ENCODE measurements at regions not wholly inside any gene's neighbourhood (a gene's known extent, or its start where the extent isn't known, plus 50 kb on each side); places are given as distances from the start of the nearest gene placed in this dataset.

DNA sequence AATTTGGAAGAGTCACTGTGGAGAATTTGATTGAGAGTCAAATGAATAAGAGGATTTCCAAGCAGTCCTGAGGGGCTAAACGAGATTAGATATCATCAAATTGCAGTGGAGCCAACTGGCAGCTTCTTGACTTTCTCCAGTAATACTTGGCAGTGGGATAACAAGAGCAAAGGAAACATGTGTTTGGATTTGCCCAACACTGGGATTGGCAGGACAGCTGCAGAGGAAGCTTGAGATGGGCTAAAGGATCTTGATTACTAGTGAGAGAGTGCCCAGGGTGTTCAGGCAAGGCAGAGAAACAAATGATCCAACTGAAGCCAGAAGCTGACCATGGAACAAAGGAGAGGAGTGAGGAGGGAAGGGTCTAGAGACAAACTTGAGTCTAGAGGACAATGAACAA lies 356.0 kb upstream of the ISL1 start:
- H3K27ac Mint-ChIP-seq = no peak overlapping the region
- peaks cover 3 to 17% of the 10 kb centered on the region in 2 donors for H3K9me3 Mint-ChIP-seq
- H3K36me3 Mint-ChIP-seq (ENCODE audit: insufficient read depth in 2 of 2) = no peaks in the 10 kb centered on the region
- DNase-seq (no peak), ATAC-seq (replicated peaks in 1 of 2) (no peak)
- H3K4me1 Mint-ChIP-seq (ENCODE audit: low read depth) = no peaks in the 10 kb centered on the region
- H3K27me3 Mint-ChIP-seq (ENCODE audit: low read depth) = no peaks in the 10 kb centered on the region
- H3K4me3 Mint-ChIP-seq = no peak overlapping the region

DNA sequence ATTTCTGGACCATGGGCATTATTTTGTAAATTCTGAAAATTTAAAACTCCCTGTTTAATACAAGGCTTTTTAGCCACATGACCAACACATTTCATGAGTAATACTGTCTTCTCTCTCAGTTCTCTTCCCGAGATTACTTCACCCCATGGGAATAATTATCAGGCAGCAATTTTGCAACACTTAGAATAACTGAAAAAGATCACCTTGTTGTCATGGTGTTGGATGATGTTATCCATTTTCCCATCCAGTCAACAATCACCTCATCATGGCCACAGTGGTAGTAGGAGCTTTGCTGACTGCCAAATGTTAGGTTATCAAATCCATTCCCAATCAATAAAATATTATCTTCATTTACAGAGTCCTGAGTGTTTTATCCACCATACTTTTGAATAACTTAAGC lies 354.9 kb upstream of the ISL1 start:
- ATAC-seq (replicated peaks in 1 of 2) = no peak
- H3K27me3 Mint-ChIP-seq (ENCODE audit: low read depth) = no peaks in the 10 kb centered on the region
- DNase-seq = no peak
- no peak overlapping the region for H3K4me3 Mint-ChIP-seq
- H3K9me3 Mint-ChIP-seq = peaks cover 3 to 17% of the 10 kb centered on the region in 2 donors
- H3K36me3 Mint-ChIP-seq (ENCODE audit: insufficient read depth in 2 of 2) = no peaks in the 10 kb centered on the region
- no peak overlapping the region for H3K27ac Mint-ChIP-seq
- H3K4me1 Mint-ChIP-seq (ENCODE audit: low read depth) = no peaks in the 10 kb centered on the region

DNA sequence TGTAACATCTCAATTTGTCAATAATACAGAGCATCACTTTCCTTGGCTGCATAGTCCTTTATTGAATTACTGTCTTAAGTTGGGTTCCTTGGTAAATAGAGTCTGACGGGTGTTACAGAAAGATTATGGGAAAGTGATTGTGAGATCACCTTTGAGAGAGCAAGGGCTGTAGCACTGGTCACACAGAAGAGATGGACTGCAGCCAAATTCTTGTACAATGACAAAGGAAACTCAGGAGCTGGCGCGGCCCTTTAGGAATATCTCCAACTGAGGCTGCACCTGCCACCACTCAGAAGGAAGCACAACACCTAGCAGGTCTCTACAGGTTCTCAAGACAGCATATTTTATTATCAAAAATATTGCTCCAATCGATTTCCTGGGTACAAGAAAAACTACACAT lies 350.0 kb upstream of the ISL1 start:
- no peaks in the 10 kb centered on the region for H3K27me3 Mint-ChIP-seq (ENCODE audit: low read depth)
- H3K9me3 Mint-ChIP-seq = peaks cover 0 to 5% of the 10 kb centered on the region in 2 donors
- no peak for DNase-seq
- no peak overlapping the region for H3K27ac Mint-ChIP-seq
- no peak overlapping the region for H3K4me3 Mint-ChIP-seq
- ATAC-seq (replicated peaks in 1 of 2) = no peak
- H3K4me1 Mint-ChIP-seq (ENCODE audit: low read depth) = no peaks in the 10 kb centered on the region
- H3K36me3 Mint-ChIP-seq (ENCODE audit: insufficient read depth in 2 of 2) = no peaks in the 10 kb centered on the region

DNA sequence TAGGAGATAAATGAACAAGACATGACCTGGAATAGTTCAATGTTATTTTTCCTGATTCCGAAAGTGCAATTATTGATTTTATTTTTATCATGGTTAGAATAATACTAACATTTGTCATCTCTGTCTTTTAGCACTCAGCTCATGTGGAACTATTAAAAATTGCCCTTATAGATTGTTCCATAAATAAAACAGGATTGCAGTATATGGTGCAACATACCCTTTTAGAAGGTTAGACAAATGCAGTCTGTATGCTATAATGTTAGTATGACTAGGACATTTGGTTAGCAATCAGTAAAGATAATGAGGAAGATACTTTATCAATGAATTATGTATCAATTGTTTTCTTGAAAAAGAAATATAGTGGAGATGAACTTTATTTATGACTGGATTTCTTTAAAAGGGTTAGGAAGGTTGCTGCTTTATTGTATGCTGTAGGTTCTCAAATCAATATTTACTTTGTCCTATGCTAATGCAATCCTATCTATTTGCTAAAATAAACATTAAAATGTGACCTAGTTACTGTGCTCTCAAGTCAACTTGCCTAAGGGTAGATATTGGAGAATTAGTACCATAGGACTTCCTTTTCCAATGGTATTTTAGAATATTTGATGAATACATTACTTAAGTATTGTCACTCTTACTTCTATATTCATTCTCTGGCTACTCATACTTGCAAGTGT lies 348.9 kb upstream of the ISL1 start:
- DNase-seq = no peak
- Mint-ChIP-seq H3K36me3 (ENCODE audit: insufficient read depth in 2 of 2) (no peaks in the 10 kb centered on the region), H3K27ac (no peak overlapping the region), H3K9me3 (peaks cover 0 to 5% of the 10 kb centered on the region in 2 donors), H3K4me3 (no peak overlapping the region), H3K27me3 (ENCODE audit: low read depth) (no peaks in the 10 kb centered on the region), H3K4me1 (ENCODE audit: low read depth) (no peaks in the 10 kb centered on the region)
- ATAC-seq (replicated peaks in 1 of 2) = no peak

DNA sequence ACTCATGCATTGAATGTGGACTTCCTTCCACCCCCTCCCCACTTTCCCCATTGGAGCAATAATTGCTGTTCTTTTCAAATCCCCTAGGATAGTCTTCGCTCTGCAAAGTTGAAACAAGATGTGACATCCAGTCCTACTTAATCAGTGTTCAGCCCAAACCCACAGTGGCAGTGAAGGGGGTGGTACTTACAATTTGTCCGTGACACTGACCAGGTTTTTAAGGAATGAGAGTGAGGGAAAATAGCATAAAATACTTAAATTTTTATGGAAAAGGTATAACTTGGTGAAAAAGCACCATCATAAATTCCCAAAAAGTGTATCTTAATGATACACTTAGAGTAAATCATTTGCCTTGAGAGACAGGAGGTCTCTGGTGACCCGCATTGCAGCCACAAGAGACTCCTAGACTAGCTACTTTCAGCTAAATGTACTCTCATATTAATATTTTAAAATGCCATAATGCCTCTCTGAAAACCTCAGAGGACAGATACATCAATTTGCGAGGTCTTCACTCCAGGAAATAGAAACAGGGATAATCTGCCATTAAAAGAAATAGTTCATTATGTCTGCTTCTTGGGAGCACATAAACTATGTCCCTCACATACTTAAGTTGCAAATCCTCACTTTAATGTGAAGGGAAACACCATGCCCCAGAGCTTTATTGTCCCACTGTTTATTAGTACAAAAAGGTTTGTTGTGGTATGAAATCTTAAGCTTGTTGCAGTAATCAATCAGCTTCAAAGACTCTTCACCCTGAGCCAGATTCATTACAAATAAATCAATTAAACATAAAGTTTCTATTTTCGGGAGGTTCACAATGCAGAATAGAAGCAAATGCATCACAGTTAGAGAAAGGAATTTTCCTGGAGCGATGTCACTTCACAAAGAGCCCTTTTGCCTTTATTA lies 343.6 kb upstream of the ISL1 start:
- no peaks in the 10 kb centered on the region for H3K27me3 Mint-ChIP-seq (ENCODE audit: low read depth)
- H3K27ac Mint-ChIP-seq = no peak overlapping the region
- H3K9me3 Mint-ChIP-seq = no peaks in the 10 kb centered on the region
- no peak for DNase-seq
- H3K4me1 Mint-ChIP-seq (ENCODE audit: low read depth) = no peaks in the 10 kb centered on the region
- no peak overlapping the region for H3K4me3 Mint-ChIP-seq
- no peaks in the 10 kb centered on the region for H3K36me3 Mint-ChIP-seq (ENCODE audit: insufficient read depth in 2 of 2)
- no peak for ATAC-seq (replicated peaks in 1 of 2)

DNA sequence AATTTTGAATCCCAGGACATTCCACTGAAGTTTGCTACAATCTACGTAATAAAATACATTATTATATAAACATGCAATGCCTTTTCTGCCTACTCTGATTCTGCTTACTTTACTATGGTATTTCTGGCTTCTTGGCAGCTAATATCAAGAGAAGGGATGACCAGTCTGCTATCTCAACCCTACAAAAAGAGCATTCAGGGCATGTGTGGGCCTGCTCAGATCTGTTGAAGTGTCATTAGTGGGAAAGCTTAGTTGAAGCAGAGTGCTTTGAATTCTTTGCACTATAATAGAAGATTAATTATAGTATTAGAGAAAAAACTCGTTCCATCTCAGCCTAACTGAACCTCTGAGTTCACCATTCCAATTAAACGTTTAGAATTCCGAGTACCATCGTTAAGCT lies 339.5 kb upstream of the ISL1 start:
- Mint-ChIP-seq H3K27me3 (ENCODE audit: low read depth) (no peaks in the 10 kb centered on the region), H3K9me3 (no peaks in the 10 kb centered on the region), H3K36me3 (ENCODE audit: insufficient read depth in 2 of 2) (no peaks in the 10 kb centered on the region), H3K4me3 (no peak overlapping the region), H3K27ac (no peak overlapping the region), H3K4me1 (ENCODE audit: low read depth) (no peaks in the 10 kb centered on the region)
- ATAC-seq (replicated peaks in 1 of 2) = no peak
- DNase-seq = no peak

DNA sequence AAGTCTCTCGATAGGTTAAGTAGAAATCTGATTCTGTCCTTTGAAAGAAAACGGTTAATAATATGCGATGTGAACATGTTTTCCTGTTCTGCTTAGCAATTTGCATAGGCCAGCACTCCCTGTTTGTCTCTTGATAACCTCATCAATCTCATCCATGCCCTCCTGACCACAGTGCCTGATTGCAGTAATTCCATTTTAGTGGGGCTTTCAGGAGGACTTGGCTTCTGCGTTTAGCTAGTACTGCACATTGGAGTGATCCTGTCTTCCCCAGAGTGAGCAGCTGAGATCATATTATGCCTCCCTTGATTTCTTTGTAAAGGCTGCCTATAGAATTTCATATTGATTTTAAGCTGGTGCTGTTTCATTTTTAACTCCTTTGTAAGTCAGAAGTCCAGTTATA lies 335.9 kb upstream of the ISL1 start:
- Mint-ChIP-seq H3K4me1 (ENCODE audit: low read depth) (no peaks in the 10 kb centered on the region), H3K9me3 (peaks cover 0 to 2% of the 10 kb centered on the region in 2 donors), H3K36me3 (ENCODE audit: insufficient read depth in 2 of 2) (no peaks in the 10 kb centered on the region), H3K27ac (no peak overlapping the region), H3K4me3 (no peak overlapping the region), H3K27me3 (ENCODE audit: low read depth) (no peaks in the 10 kb centered on the region)
- DNase-seq = no peak
- ATAC-seq (replicated peaks in 1 of 2) = no peak

DNA sequence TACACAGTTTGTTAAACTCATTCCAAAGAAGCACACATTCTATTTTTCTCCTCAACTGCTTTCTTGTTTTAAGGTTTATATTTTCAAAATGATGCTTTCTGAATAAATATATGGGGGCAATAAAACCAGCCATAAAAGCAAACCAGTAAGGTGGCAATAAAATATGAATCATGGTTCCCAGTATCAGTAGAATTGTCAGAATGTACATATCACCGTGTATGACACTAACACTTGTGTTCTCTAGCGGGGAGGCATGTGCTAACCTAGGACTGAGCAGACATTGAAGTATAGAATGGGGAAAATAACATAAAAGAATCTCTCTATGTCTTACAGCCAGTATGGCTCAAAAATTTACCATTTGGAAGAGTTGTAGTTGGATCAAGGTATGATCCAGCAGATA lies 329.9 kb upstream of the ISL1 start:
- Mint-ChIP-seq H3K27me3 (ENCODE audit: low read depth) (no peaks in the 10 kb centered on the region), H3K9me3 (peaks cover 0 to 2% of the 10 kb centered on the region in 2 donors), H3K4me3 (no peak overlapping the region), H3K4me1 (ENCODE audit: low read depth) (no peaks in the 10 kb centered on the region), H3K27ac (no peak overlapping the region), H3K36me3 (ENCODE audit: insufficient read depth in 2 of 2) (no peaks in the 10 kb centered on the region)
- ATAC-seq (replicated peaks in 1 of 2) (no peak), DNase-seq (no peak)

DNA sequence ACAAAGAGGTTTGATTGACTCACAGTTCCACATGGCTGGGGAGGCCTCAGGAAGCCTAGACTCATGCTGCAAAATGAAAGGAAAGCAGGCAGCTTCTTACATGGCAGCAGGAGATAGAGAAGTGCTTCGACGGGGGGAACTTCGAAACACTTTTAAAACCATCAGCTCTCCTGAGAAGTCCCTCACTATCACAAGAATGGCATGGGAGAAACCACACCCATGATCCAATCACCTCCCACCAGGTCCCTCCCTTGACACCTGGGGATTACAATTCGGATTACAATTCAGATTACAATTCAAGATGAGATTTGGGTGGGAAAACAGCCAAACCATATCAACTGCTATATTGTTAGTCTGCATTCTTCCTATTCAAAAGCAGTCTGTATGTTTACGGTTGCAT lies 322.3 kb upstream of the ISL1 start:
- no peak for DNase-seq
- no peaks in the 10 kb centered on the region for H3K27me3 Mint-ChIP-seq (ENCODE audit: low read depth)
- no peak overlapping the region for H3K4me3 Mint-ChIP-seq
- no peaks in the 10 kb centered on the region for H3K4me1 Mint-ChIP-seq (ENCODE audit: low read depth)
- no peaks in the 10 kb centered on the region for H3K36me3 Mint-ChIP-seq (ENCODE audit: insufficient read depth in 2 of 2)
- H3K27ac Mint-ChIP-seq = no peak overlapping the region
- peaks cover 8 to 9% of the 10 kb centered on the region in 2 donors for H3K9me3 Mint-ChIP-seq
- no peak for ATAC-seq (replicated peaks in 1 of 2)

DNA sequence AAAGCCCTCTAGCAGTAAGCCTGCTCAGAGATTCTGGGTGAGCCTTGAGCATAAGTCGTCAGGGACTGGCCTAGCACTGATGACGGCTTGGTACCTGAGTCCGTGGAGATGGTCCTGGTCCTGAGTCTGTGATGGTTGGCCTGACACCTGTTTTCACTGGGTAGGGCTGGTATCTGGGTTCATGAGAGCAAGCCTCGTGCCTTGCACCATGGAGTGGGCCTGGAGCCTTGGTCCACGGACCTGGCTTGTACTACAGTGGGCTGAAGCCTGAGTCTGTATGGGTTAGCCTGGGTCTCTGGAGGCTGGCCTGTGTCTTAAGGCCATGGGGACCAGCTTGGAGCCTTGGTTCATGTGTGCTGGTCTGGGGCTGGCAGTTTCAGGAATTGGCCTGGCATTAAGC lies 310.3 kb upstream of the ISL1 start:
- Mint-ChIP-seq H3K27me3 (ENCODE audit: low read depth) (no peaks in the 10 kb centered on the region), H3K27ac (no peak overlapping the region), H3K4me3 (no peak overlapping the region), H3K36me3 (ENCODE audit: insufficient read depth in 2 of 2) (peaks cover 0 to 2% of the 10 kb centered on the region in 2 donors), H3K4me1 (ENCODE audit: low read depth) (no peaks in the 10 kb centered on the region), H3K9me3 (peaks cover 7 to 8% of the 10 kb centered on the region in 2 donors)
- ATAC-seq (replicated peaks in 1 of 2) = no peak
- no peak for DNase-seq

DNA sequence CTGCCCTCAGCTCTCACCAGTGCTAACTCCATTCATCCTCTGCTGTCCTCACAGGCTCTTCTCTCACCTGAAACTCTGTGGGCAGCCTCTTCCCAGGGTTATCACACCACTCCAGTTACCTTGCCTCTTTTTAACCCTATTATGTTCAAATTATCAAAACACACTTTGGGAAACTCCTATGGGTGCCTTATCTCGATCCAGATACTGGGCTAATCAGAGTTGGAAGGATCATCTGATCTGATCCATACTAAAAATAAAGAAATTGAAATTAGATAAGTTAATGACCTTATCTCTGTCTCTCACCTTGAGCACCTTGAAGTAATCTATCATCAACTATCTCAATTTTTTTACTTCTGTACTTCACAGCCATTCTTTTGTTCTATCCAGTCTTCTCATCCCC lies 300.5 kb upstream of the ISL1 start:
- Mint-ChIP-seq H3K4me3 (no peak overlapping the region), H3K27ac (no peak overlapping the region), H3K4me1 (ENCODE audit: low read depth) (no peaks in the 10 kb centered on the region), H3K27me3 (ENCODE audit: low read depth) (no peaks in the 10 kb centered on the region), H3K36me3 (ENCODE audit: insufficient read depth in 2 of 2) (no peaks in the 10 kb centered on the region), H3K9me3 (peaks cover 2 to 5% of the 10 kb centered on the region in 2 donors)
- no peak for DNase-seq
- no peak for ATAC-seq (replicated peaks in 1 of 2)

DNA sequence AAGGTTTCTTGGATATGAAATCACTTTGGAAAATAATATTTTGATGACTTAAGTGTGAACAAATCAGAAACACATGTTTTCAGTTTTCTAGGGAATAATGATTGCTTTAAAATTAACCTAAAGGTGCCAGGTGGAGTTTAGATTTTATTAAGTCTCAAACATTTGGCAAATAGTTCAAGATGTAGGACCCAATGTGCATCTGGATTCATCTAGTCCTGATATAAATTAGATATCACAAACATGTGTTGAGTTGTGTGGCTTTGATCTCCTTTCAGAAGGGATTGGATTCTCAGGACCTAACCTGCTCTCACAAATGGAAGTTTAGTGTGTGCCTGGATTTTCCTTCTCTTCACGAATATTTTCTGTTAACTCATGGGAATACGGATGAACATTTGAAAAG lies 291.4 kb upstream of the ISL1 start:
- no peak overlapping the region for H3K27ac Mint-ChIP-seq
- no peaks in the 10 kb centered on the region for H3K27me3 Mint-ChIP-seq (ENCODE audit: low read depth)
- peaks cover under 1 to 2% of the 10 kb centered on the region in 2 donors for H3K9me3 Mint-ChIP-seq
- no peak for DNase-seq
- H3K4me1 Mint-ChIP-seq (ENCODE audit: low read depth) = no peaks in the 10 kb centered on the region
- no peaks in the 10 kb centered on the region for H3K36me3 Mint-ChIP-seq (ENCODE audit: insufficient read depth in 2 of 2)
- no peak for ATAC-seq (replicated peaks in 1 of 2)
- H3K4me3 Mint-ChIP-seq = no peak overlapping the region

DNA sequence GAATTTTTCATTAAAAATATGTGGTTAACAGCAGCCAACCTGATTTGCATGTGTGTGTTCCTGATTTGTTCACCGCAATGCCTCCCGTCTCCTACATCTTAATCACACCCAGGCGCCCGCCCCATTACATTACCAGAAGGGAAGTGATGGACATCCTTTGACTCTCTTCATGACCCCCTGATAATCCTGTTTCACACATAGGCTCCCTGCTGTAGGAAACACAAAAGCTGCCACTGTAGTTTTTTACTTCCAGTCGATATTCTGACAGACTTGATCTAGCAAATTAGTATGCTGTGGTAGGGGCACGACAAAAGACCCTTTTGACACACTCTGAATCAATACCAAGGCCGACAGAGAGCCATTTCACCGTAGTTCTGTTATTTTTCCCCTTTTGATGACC lies 287.8 kb upstream of the ISL1 start:
- no peaks in the 10 kb centered on the region for H3K4me1 Mint-ChIP-seq (ENCODE audit: low read depth)
- no peak overlapping the region for H3K4me3 Mint-ChIP-seq

More for the DNA sequence above, 287.8 kb upstream of the ISL1 start:
- no peak for ATAC-seq (replicated peaks in 1 of 2)
- Mint-ChIP-seq H3K27ac (no peak overlapping the region), H3K27me3 (ENCODE audit: low read depth) (no peaks in the 10 kb centered on the region), H3K36me3 (ENCODE audit: insufficient read depth in 2 of 2) (no peaks in the 10 kb centered on the region), H3K9me3 (peaks cover 1 to 2% of the 10 kb centered on the region in 2 donors)
- no peak for DNase-seq

Measured in activated T-cell treated with anti-CD3 and anti-CD28 coated beads, Interleukin-2, amount 50 U/mL, for 72 hours (primary cell).